NCI-H226 (cell line): ENCODE measurements at regions not wholly inside any gene's neighbourhood (a gene's known extent, or its start where the extent isn't known, plus 50 kb on each side); places are given as distances from the start of the nearest gene placed in this dataset.
"Not testable (repeated sequence)": the region's sequence is repeated elsewhere in the genome, so short reads cannot be mapped to it uniquely, and the experiment has no call there.

Source experiments
- DNase-seq: peaks from one replicate; pipeline ENCODE4 v3.0.0-alpha.2; 2015

GRCh38 chr6:6960571-6961251 lies 147.1 kb upstream of the RREB1 start:
- no peak for DNase-seq

GRCh38 chr6:6962086-6962485 lies 145.7 kb upstream of the RREB1 start:
- DNase-seq, result no peak

- DNase-seq, result no peak
Observed at GRCh38 chr6:6962699-6963098, 145.1 kb upstream of the RREB1 start.

GRCh38 chr6:6963390-6963789 lies 144.4 kb upstream of the RREB1 start:
- not testable (repeated sequence) for DNase-seq

- no peak for DNase-seq
Observed at GRCh38 chr6:6964675-6965074, 143.1 kb upstream of the RREB1 start.

GRCh38 chr6:6966127-6966526 lies 141.6 kb upstream of the RREB1 start:
- DNase-seq, result no peak

GRCh38 chr6:6966569-6966968 lies 141.2 kb upstream of the RREB1 start:
- no peak for DNase-seq

- no peak for DNase-seq
Observed at GRCh38 chr6:6968357-6968730, 139.4 kb upstream of the RREB1 start.

- DNase-seq, result no peak
Observed at GRCh38 chr6:6968731-6969552, 138.8 kb upstream of the RREB1 start.

- DNase-seq, result no peak
Observed at GRCh38 chr6:6969761-6970223, 138.0 kb upstream of the RREB1 start.

- DNase-seq, result no peak
Observed at GRCh38 chr6:6970851-6971250, 136.9 kb upstream of the RREB1 start.

GRCh38 chr6:6971369-6971768 lies 136.4 kb upstream of the RREB1 start:
- no peak for DNase-seq

- peak; percentile 93 for DNase-seq
Observed at GRCh38 chr6:6972456-6972855, 135.3 kb upstream of the RREB1 start.

GRCh38 chr6:6973721-6974120 lies 134.0 kb upstream of the RREB1 start:
- no peak for DNase-seq

- no peak for DNase-seq
Observed at GRCh38 chr6:6975459-6976111, 132.2 kb upstream of the RREB1 start.

GRCh38 chr6:6976193-6976592 lies 131.6 kb upstream of the RREB1 start:
- DNase-seq, result no peak

GRCh38 chr6:6978731-6979130 lies 129.0 kb upstream of the RREB1 start:
- DNase-seq, result no peak

- no peak for DNase-seq
Observed at GRCh38 chr6:6980999-6981597, 126.7 kb upstream of the RREB1 start.

- DNase-seq, result no peak
Observed at GRCh38 chr6:6981681-6982322, 126.0 kb upstream of the RREB1 start.

- DNase-seq, result no peak
Observed at GRCh38 chr6:6982663-6983062, 125.1 kb upstream of the RREB1 start.

GRCh38 chr6:6984585-6985366 lies 123.0 kb upstream of the RREB1 start:
- no peak for DNase-seq

GRCh38 chr6:6986344-6986743 lies 121.4 kb upstream of the RREB1 start:
- DNase-seq, result no peak
